ENCODE measurements at regions not wholly inside any gene's neighbourhood (a gene's known extent, or its start where the extent isn't known, plus 50 kb on each side); places are given as distances from the start of the nearest gene placed in this dataset.

DNA sequence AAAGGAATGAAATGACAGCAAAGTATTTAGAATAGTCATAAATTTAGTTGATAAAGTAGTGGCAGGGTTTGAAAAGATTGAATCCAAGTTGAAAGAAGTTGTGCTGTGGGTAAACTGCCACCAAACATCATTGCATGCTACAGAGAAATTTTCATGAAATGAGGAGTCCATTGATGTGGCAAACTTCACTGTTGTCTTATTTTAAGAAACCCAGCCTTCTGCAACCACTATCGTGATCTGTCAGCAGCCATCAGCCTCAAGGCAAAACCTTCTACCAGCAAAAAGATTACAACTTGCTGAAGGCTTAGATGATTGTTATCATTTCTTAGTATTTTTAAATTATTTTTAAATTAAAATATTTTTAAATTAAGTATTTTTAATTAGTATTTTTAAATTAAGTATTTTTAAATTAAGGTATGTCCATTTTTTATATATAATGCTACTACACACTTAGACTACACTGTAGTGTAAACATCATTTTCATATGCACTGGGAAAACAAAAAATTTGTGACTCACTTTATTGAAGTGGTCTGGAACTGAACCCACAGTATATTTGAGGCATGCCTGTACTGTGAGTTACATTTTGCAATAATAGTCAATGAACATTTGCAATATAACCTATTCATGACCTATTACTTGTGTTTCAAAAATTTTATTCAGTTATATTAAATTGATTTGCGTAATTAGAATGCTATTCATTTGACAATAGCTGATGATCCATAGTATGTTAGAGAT lies 67.2 kb upstream of the SYT1 start:
- H3K4me3 ChIP-seq (ENCODE audit: low read depth, low read length) = no peak overlapping the region
- DNase-seq (ENCODE audit: low read depth) = no peak

GRCh38 chr12:78799649-78800048 lies 64.9 kb upstream of the SYT1 start:
- no peak for DNase-seq (ENCODE audit: low read depth)
- H3K4me3 ChIP-seq (ENCODE audit: low read depth, low read length) = no peak overlapping the region

DNA sequence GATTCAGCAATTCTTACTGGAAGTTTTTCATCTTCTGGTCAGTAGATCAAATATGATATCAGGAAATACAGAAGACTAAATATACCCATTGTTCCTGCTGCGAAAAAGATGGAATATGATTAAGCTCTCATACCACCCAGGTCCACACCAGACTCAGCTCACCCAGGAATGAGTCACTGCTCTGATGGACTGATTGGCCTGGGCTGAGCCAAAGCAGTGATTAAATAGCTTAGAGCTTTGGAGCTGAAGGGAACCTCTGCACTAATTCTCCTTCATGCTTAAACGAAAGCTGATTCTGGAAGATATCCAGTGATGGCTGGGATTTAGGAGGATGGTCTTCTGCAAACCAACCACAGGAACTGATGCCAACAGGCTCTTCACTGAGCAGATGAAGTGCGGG lies 62.0 kb upstream of the SYT1 start:
- no peak overlapping the region for H3K4me3 ChIP-seq (ENCODE audit: low read depth, low read length)
- peak; percentile 32 for DNase-seq (ENCODE audit: low read depth)

GRCh38 chr12:78804262-78804661 lies 60.3 kb upstream of the SYT1 start:
- no peak for DNase-seq (ENCODE audit: low read depth)
- H3K4me3 ChIP-seq (ENCODE audit: low read depth, low read length) = no peak overlapping the region

Measured in skeletal muscle cell (primary cell).